Mucosa of rectum (tissue), 2 donors: ENCODE measurements at regions not wholly inside any gene's neighbourhood (a gene's known extent, or its start where the extent isn't known, plus 50 kb on each side); places are given as distances from the start of the nearest gene placed in this dataset.
"Not testable (repeated sequence)": the region's sequence is repeated elsewhere in the genome, so short reads cannot be mapped to it uniquely, and the experiment has no call there.

Source experiments
- H3K27ac ChIP-seq, 2 donors: one replicate each; pipeline ENCODE4 v1.7.0; 2013; ENCODE audit warnings: inconsistent platforms in 2 of 2, low read depth in 2 of 2, low read length in 2 of 2
- H3K27me3 ChIP-seq, 2 donors: one replicate each; pipeline ENCODE4 v1.7.0; 2013; ENCODE audit warnings: low read length in 2 of 2; ENCODE audit not compliant: control insufficient read depth in 2 of 2, insufficient read depth in 2 of 2
- H3K36me3 ChIP-seq, 2 donors: one replicate each; pipeline ENCODE4 v1.7.0; 2013; ENCODE audit warnings: low read length in 2 of 2; ENCODE audit not compliant: control insufficient read depth in 2 of 2, insufficient read depth in 2 of 2
- H3K4me1 ChIP-seq, 2 donors: one replicate each; pipeline ENCODE4 v1.7.0; 2013; ENCODE audit warnings: low read length in 2 of 2, mild to moderate bottlenecking in 1 of 2; ENCODE audit not compliant: control insufficient read depth in 2 of 2, insufficient read depth in 2 of 2
- H3K4me3 ChIP-seq, 2 donors: one replicate each; pipeline ENCODE4 v1.7.0; 2013; ENCODE audit warnings: low read length in 2 of 2
- H3K9ac ChIP-seq, 2 donors: one replicate each; pipeline ENCODE4 v1.7.0; 2013; ENCODE audit warnings: low read length in 2 of 2, low read depth in 1 of 2, mild to moderate bottlenecking in 1 of 2
- H3K9me3 ChIP-seq, 2 donors: one replicate each; pipeline ENCODE4 v1.7.0; 2013; ENCODE audit warnings: low read length in 2 of 2; ENCODE audit not compliant: control insufficient read depth in 2 of 2
- donor health status: healthy.
- donor health status: Normal muscosa, but diverticular disease.

- H3K36me3 ChIP-seq, H3K9me3 ChIP-seq, H3K4me1 ChIP-seq, H3K4me3 ChIP-seq, H3K27ac ChIP-seq, H3K27me3 ChIP-seq, H3K9ac ChIP-seq: not testable (repeated sequence)
Observed at GRCh38 chrX:138990425-138990824, 278.9 kb upstream of the FGF13 start.

- Histone ChIP-seq H3K27ac (no peak overlapping the region), H3K27me3 (no peaks in the 10 kb centered on the region), H3K9me3 (no peaks in the 10 kb centered on the region), H3K4me1 (no peaks in the 10 kb centered on the region), H3K4me3 (no peak overlapping the region), H3K9ac (no peak overlapping the region), H3K36me3 (no peaks in the 10 kb centered on the region)
Observed at GRCh38 chrX:138986866-138987265, 275.3 kb upstream of the FGF13 start.

DNA sequence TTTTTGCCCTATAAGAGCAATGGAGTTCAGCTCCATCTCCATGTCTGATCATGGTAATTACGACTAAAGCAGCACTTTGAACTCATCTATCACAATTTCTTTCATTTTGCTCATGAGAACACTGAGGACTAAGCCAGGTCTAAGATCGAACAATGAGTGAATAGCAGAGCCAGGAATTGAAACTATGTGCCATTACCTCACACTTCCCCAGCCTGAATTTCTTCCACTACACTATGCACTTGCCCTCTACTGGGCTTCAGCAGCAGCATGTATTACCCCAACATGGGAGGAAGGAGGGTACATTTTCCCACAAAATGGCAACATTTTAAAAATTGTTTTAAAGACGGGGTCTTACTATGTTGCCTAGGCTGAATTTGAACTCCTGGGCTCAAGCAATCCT lies 274.7 kb upstream of the FGF13 start:
- Histone ChIP-seq H3K4me3 (no peak overlapping the region), H3K4me1 (no peaks in the 10 kb centered on the region), H3K27me3 (no peaks in the 10 kb centered on the region), H3K27ac (no peak overlapping the region), H3K36me3 (no peaks in the 10 kb centered on the region), H3K9ac (no peak overlapping the region), H3K9me3 (no peaks in the 10 kb centered on the region)

- no peaks in the 10 kb centered on the region for H3K9me3 ChIP-seq
- H3K4me3 ChIP-seq: no peak overlapping the region
- no peak overlapping the region for H3K9ac ChIP-seq
- no peaks in the 10 kb centered on the region for H3K4me1 ChIP-seq
- H3K27ac ChIP-seq: no peak overlapping the region
- H3K27me3 ChIP-seq: no peaks in the 10 kb centered on the region
- no peaks in the 10 kb centered on the region for H3K36me3 ChIP-seq
Observed at GRCh38 chrX:138982365-138982764, 270.8 kb upstream of the FGF13 start.

DNA sequence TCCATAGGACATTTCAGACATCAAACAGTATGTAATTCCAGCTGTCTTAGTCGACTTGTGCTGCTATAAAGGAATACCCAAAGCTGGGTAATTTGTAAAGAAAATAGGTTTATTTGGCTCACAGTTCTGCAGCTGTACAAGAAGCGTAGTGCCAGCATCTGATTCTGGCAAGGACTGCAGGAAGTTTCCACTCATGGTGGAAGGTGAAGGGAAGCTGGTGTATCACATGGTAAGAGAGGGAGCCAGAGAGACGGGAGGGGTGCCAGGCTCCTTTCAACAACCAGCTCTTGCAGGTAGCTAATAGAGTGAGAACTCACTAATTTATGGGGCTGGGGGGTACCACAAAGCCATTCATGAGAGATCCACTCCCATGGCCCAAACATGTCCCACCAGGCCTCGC lies 253.0 kb upstream of the FGF13 start:
- Histone ChIP-seq H3K9ac (no peak overlapping the region), H3K36me3 (no peaks in the 10 kb centered on the region), H3K4me1 (no peaks in the 10 kb centered on the region), H3K27me3 (no peaks in the 10 kb centered on the region), H3K9me3 (no peaks in the 10 kb centered on the region), H3K4me3 (no peak overlapping the region), H3K27ac (no peak overlapping the region)

DNA sequence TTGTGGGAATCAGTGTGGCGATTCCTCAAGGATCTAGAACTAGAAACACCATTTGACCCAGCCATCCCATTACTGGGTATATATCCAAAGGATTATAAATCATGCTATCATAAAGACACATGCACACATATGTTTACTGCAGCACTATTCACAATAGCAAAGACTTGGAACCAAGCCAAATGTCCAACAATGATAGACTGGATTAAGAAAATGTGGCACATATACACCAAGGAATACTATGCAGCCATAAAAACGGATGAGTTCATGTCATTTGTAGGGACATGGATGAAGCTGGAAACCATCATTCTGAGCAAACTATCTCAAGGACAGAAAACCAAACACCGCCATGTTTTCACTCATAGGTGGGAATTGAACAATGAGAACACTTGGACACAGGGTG lies 250.9 kb upstream of the FGF13 start:
- not testable (repeated sequence) for H3K4me3 ChIP-seq, H3K9me3 ChIP-seq, H3K36me3 ChIP-seq, H3K27ac ChIP-seq, H3K9ac ChIP-seq, H3K4me1 ChIP-seq, H3K27me3 ChIP-seq

DNA sequence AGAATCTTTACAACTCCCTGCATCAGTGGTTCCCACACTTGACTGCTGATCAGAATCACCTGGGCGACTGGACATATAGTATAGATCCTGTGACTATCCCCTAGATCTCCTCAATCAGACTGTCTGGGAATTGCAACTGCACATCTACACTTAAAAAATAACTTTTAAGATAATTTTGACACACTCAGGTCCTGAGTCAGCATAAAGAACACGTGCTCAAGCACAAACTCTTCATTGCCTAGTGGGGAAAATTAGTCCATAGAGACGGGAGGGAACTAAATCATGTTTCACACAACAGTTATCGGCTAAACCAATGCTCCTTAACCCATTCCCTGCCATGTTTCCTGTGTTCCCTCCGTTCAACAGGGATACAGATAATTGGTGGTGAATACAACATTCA lies 243.5 kb upstream of the FGF13 start:
- Histone ChIP-seq H3K27ac (no peak overlapping the region), H3K4me1 (no peaks in the 10 kb centered on the region), H3K4me3 (no peak overlapping the region), H3K36me3 (no peaks in the 10 kb centered on the region), H3K9me3 (no peaks in the 10 kb centered on the region), H3K9ac (no peak overlapping the region), H3K27me3 (no peaks in the 10 kb centered on the region)

- Histone ChIP-seq H3K4me1 (no peaks in the 10 kb centered on the region), H3K27ac (no peak overlapping the region), H3K9me3 (no peaks in the 10 kb centered on the region), H3K9ac (no peak overlapping the region), H3K36me3 (no peaks in the 10 kb centered on the region), H3K4me3 (no peak overlapping the region), H3K27me3 (no peaks in the 10 kb centered on the region)
Observed at GRCh38 chrX:138946926-138947325, 235.4 kb upstream of the FGF13 start.

DNA sequence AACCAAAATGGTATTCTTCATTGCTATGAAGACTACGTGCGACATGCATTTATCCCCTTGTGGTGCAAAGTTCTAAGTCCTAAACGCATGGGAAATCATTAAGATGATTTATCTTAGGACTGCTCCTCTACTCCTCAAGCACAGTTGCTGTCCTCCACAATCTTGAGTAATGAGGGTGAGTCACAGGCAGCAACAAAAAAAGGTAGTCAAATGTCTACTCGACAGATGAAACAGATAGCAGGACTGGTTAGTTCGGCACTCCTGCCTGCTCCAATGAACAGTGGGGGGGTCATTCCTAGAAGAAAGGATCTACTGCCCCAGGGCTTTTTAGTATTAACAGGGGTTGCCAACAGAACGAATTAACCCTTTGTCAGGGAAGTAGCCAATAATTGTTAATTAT lies 233.7 kb upstream of the FGF13 start:
- Histone ChIP-seq H3K9ac (no peak overlapping the region), H3K4me1 (no peaks in the 10 kb centered on the region), H3K9me3 (no peaks in the 10 kb centered on the region), H3K4me3 (no peak overlapping the region), H3K27me3 (no peaks in the 10 kb centered on the region), H3K36me3 (no peaks in the 10 kb centered on the region), H3K27ac (no peak overlapping the region)

GRCh38 chrX:138939038-138939437 lies 227.5 kb upstream of the FGF13 start:
- Histone ChIP-seq H3K27me3 (no peaks in the 10 kb centered on the region), H3K4me3 (no peak overlapping the region), H3K9ac (no peak overlapping the region), H3K4me1 (no peaks in the 10 kb centered on the region), H3K27ac (no peak overlapping the region), H3K36me3 (no peaks in the 10 kb centered on the region), H3K9me3 (no peaks in the 10 kb centered on the region)

DNA sequence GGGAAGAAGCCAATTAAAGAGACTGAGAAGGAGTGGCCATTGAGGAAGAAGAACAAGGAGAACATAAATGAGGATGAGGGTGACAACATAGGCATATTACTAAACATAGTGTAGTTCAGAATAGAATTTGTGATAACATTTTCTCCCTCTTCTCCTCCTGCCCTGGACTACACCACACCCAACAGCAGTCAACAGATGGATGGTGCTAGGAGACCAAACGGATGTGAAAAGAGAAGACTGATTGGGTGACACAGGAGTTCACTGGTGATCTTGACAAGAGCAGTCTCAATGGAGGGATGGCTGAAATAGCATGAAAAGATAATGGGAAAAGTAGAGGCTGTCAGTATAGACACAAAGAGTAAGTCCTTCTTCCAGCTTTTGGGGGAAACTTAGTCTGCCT lies 226.5 kb upstream of the FGF13 start:
- no peaks in the 10 kb centered on the region for H3K9me3 ChIP-seq

More for the DNA sequence above, 226.5 kb upstream of the FGF13 start:
- Histone ChIP-seq H3K27ac (no peak overlapping the region), H3K4me3 (no peak overlapping the region), H3K9ac (no peak overlapping the region), H3K36me3 (no peaks in the 10 kb centered on the region), H3K4me1 (no peaks in the 10 kb centered on the region), H3K27me3 (no peaks in the 10 kb centered on the region)
